Effector memory CD4-positive, alpha-beta T cell (primary cell): ENCODE measurements at regions not wholly inside any gene's neighbourhood (a gene's known extent, or its start where the extent isn't known, plus 50 kb on each side); places are given as distances from the start of the nearest gene placed in this dataset.

Experiments
- DNase-seq, 3 donors: peaks; one replicate each; pipeline ENCODE4 v3.0.0-alpha.2; 2020
- H3K27ac ChIP-seq: 2 replicates; pipeline ENCODE4 v1.7.0; 2013; ENCODE audit warnings: mild to moderate bottlenecking, low read length, moderate library complexity; ENCODE audit not compliant: insufficient read depth, poor library complexity, severe bottlenecking
- H3K27me3 ChIP-seq: replicated peaks from 2 replicates; pipeline ENCODE4 v1.7.0; 2013; ENCODE audit warnings: mild to moderate bottlenecking, low read length; ENCODE audit not compliant: insufficient read depth, control insufficient read depth, poor library complexity, severe bottlenecking
- H3K36me3 ChIP-seq: 2 replicates; pipeline ENCODE4 v1.7.0; 2013; ENCODE audit warnings: mild to moderate bottlenecking, low read length, moderate library complexity; ENCODE audit not compliant: control insufficient read depth, insufficient read depth
- H3K4me1 ChIP-seq: 2 replicates; pipeline ENCODE4 v1.7.0; 2013; ENCODE audit warnings: low read length, mild to moderate bottlenecking; ENCODE audit not compliant: control insufficient read depth, insufficient read depth, poor library complexity, severe bottlenecking
- H3K4me3 ChIP-seq: 2 replicates; pipeline ENCODE4 v1.7.0; 2013; ENCODE audit warnings: low read length, low read depth, mild to moderate bottlenecking; ENCODE audit not compliant: insufficient read depth, poor library complexity, severe bottlenecking
- H3K9me3 ChIP-seq: 2 replicates; pipeline ENCODE4 v1.7.0; 2013; ENCODE audit warnings: mild to moderate bottlenecking, low read length, moderate library complexity; ENCODE audit not compliant: control insufficient read depth

DNA sequence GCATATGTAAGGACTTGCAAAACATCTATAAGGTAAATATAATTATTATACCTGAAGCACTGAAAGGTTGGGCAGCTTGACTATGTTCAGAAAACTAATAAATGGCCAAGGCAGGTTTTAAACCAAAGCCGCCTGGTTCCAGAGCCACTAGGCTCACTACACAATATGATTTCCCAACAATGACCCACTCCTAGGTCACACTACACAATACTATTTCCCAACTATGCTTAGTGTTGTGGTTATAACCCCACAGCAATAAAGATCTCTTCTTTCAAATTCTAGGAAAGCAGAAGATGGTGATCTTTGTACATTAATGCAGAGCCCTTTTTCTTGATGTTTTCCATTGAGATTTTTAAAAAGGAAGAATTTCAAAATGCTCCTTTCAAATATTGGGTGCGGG, 180.4 kb downstream of the CYRIA start:
- no peak overlapping the region for H3K27ac ChIP-seq
- H3K36me3 ChIP-seq = no peaks in the 10 kb centered on the region
- H3K4me3 ChIP-seq = no peak overlapping the region
- DNase-seq = no peak
- no peaks in the 10 kb centered on the region for H3K27me3 ChIP-seq
- H3K9me3 ChIP-seq = no peaks in the 10 kb centered on the region
- no peaks in the 10 kb centered on the region for H3K4me1 ChIP-seq

DNA sequence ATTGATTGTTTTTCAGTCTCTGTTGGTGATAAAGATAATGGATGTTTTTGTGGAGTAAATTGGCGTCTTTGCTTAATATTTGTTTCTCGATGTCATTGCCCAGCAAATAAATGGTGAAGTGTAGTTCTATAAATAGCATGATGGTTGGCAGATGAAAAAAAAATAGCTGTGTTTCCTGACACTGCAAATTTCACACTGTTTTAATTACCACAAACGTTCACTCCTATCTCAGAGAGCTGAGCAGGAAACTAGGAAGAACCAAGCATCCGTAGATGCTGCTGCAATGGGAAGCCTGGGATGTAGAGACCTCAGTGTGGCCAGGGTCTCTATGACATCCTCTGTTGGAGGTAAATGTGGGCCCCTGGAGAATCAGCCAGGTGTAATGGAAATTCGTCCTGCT, 183.2 kb downstream of the CYRIA start:
- Histone ChIP-seq H3K36me3 (no peaks in the 10 kb centered on the region), H3K27me3 (no peaks in the 10 kb centered on the region), H3K9me3 (no peaks in the 10 kb centered on the region), H3K27ac (no peak overlapping the region), H3K4me3 (no peak overlapping the region), H3K4me1 (no peaks in the 10 kb centered on the region)
- DNase-seq = no peak

GRCh38 chr2:16481351-16481750, 184.3 kb downstream of the CYRIA start:
- H3K9me3 ChIP-seq = no peaks in the 10 kb centered on the region
- H3K36me3 ChIP-seq = no peaks in the 10 kb centered on the region
- no peaks in the 10 kb centered on the region for H3K27me3 ChIP-seq
- H3K4me3 ChIP-seq = no peak overlapping the region
- no peak for DNase-seq
- H3K27ac ChIP-seq = no peak overlapping the region
- H3K4me1 ChIP-seq = no peaks in the 10 kb centered on the region

DNA sequence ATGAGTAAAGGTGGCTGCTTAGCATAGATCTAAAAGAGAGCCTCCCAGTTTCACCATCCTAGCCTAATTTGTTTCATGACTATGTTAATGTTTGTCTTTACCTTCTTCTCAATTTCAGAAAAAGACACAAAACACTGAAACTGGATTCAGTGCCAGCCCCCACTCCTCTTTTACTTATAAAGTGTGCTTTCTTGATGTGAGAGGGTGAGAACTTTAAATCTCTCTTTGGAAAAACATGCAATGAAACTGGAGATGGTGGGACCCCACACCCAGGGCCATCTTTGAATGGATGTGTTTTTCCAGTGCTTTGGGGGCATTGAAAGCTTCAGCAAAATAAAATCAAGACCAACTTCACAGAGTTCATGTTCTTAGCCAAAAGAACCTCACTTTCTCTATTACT, 185.9 kb downstream of the CYRIA start:
- Histone ChIP-seq H3K4me3 (no peak overlapping the region), H3K27ac (no peak overlapping the region), H3K36me3 (no peaks in the 10 kb centered on the region), H3K27me3 (no peaks in the 10 kb centered on the region), H3K9me3 (no peaks in the 10 kb centered on the region), H3K4me1 (no peaks in the 10 kb centered on the region)
- DNase-seq = no peak

DNA sequence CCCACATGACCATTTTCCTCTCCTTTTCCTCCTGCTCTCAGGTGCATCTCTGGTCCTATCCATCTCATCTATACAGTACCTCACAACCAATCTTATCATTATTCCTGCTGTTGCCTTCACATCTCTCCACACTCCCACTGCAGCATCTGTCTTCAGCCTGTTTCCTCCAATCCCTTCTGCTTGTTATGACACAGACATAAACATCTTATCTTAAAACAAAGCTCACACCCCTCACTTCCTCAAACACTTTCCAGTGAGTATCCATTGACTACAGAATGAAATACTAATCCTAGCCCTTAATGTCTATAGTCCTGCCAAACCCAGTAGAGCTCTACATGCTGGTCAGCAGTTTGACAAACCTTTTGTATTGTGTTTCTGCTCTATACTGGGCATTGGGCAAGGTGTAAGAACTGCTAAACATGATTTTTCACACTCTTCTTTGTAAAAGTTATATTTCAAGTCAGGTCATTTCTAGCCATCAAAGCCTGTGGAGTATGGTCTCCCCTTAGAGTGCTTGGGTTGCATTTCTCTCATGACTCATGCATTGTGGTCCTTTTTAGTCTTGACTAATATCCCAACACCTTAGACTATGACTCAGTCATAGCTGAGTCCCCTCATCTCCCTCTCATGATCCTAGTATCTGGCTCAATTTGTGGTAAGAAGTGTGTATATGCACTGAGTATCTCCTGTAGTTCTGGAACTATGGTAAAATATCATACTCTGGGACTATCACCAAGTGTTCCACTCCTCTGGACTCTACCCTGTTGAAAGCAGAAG, 187.0 kb downstream of the CYRIA start:
- Histone ChIP-seq H3K9me3 (no peaks in the 10 kb centered on the region), H3K36me3 (no peaks in the 10 kb centered on the region), H3K27ac (no peak overlapping the region), H3K4me3 (no peak overlapping the region), H3K4me1 (no peaks in the 10 kb centered on the region), H3K27me3 (no peaks in the 10 kb centered on the region)
- DNase-seq = no peak

GRCh38 chr2:16477648-16478047, 188.0 kb downstream of the CYRIA start:
- H3K4me1 ChIP-seq = no peaks in the 10 kb centered on the region
- no peak overlapping the region for H3K4me3 ChIP-seq
- H3K27me3 ChIP-seq = no peaks in the 10 kb centered on the region
- H3K27ac ChIP-seq = no peak overlapping the region
- no peaks in the 10 kb centered on the region for H3K9me3 ChIP-seq
- H3K36me3 ChIP-seq = no peaks in the 10 kb centered on the region
- no peak for DNase-seq

DNA sequence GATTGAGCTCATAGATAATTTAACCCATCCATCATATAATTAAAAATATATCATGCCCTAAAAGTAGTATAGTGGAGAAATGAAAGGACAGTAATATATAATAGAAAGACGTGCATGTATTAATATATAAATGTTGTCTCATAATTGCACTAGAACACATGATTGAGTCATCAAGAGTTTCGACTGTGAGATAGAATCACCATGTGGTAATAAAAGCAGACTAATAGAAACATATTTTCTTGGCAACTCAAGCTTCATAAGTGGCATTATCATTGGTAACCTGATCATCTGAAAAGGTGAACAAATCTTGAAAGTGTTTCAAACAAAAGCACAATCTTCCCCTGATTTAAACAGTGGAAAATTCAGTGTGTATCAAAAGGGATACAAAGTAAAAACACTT, 188.8 kb downstream of the CYRIA start:
- H3K36me3 ChIP-seq = no peaks in the 10 kb centered on the region
- no peak overlapping the region for H3K4me3 ChIP-seq
- H3K27me3 ChIP-seq = no peaks in the 10 kb centered on the region
- DNase-seq = no peak
- H3K9me3 ChIP-seq = no peaks in the 10 kb centered on the region
- H3K27ac ChIP-seq = no peak overlapping the region
- H3K4me1 ChIP-seq = no peaks in the 10 kb centered on the region

DNA sequence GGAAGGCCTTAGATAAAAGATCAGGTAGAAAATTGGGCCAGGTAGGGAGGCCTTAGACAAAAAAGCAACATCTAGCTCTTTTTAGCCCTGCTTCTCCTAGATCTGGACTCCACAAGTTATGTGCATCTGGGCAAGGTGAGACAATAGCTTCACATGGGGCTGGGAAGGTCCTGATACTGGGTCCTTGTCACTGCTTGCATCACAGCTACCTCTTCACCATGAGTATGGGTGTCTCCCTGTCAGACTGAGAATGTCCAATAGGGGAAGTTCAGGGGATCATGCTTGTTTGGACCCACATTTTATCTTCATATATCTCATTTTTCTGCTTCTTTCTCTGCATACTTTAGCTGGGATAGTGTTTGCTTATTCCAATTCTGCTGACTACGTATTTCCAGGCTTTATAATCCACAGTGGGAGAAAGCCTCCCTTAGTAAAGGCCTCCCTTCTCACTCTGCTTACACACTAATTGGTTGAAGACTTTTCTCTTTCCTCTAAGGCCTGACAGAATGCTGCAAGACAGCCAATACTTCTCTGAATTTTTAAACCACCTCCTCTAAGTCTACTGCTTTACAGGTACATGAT, 189.6 kb downstream of the CYRIA start:
- no peaks in the 10 kb centered on the region for H3K4me1 ChIP-seq
- no peak for DNase-seq
- H3K4me3 ChIP-seq = no peak overlapping the region
- H3K27me3 ChIP-seq = no peaks in the 10 kb centered on the region
- no peaks in the 10 kb centered on the region for H3K9me3 ChIP-seq
- no peak overlapping the region for H3K27ac ChIP-seq
- no peaks in the 10 kb centered on the region for H3K36me3 ChIP-seq

- Histone ChIP-seq H3K4me3 (no peak overlapping the region), H3K9me3 (no peaks in the 10 kb centered on the region), H3K27ac (no peak overlapping the region), H3K36me3 (no peaks in the 10 kb centered on the region), H3K27me3 (no peaks in the 10 kb centered on the region), H3K4me1 (no peaks in the 10 kb centered on the region)
- no peak for DNase-seq
These were observed 190.0 kb downstream of the CYRIA start for GRCh38 chr2:16475586-16475985.

- no peak for DNase-seq
- no peak overlapping the region for H3K4me3 ChIP-seq
- H3K27me3 ChIP-seq = no peaks in the 10 kb centered on the region
- H3K4me1 ChIP-seq = no peaks in the 10 kb centered on the region
- H3K36me3 ChIP-seq = no peaks in the 10 kb centered on the region
- no peaks in the 10 kb centered on the region for H3K9me3 ChIP-seq
- no peak overlapping the region for H3K27ac ChIP-seq
These were observed 192.1 kb downstream of the CYRIA start for GRCh38 chr2:16473575-16473974.
